ENCODE measurements at regions not wholly inside any gene's neighbourhood (a gene's known extent, or its start where the extent isn't known, plus 50 kb on each side); places are given as distances from the start of the nearest gene placed in this dataset.

- H3K9me3 Mint-ChIP-seq, result peaks cover 6 to 9% of the 10 kb centered on the region in 2 donors
- no peaks in the 10 kb centered on the region for H3K4me1 Mint-ChIP-seq
- H3K27me3 Mint-ChIP-seq, result no peaks in the 10 kb centered on the region
- H3K27ac Mint-ChIP-seq, result no peak overlapping the region
- no peak for DNase-seq
- H3K4me3 Mint-ChIP-seq, result no peak overlapping the region
- ATAC-seq, result no peak
Observed at GRCh38 chr20:6618051-6618450, 149.4 kb upstream of the BMP2 start.

DNA sequence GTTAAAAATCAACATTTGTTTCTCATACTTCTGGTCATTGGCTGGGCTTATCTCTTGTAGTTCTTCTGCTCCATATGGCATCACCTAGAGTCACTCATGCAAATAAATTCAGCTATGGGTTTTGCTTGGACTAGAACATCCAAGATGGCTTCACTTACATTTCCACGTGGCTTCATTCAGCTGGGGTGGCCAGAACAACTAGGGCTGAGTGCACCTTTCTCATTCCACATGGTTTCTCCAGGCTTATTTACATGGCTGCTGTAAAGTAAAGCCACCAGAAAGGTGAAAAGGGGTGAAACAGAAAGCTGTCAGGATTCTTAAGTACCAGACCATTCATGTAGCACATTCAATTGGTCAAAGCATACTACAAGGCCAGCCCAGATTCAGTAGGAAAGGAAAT is 151.1 kb upstream of the BMP2 start:
- Mint-ChIP-seq H3K4me1 (no peaks in the 10 kb centered on the region), H3K27ac (no peak overlapping the region), H3K9me3 (peaks cover 15 to 18% of the 10 kb centered on the region in 2 donors), H3K27me3 (no peaks in the 10 kb centered on the region), H3K4me3 (no peak overlapping the region)
- ATAC-seq (no peak), DNase-seq (no peak)

DNA sequence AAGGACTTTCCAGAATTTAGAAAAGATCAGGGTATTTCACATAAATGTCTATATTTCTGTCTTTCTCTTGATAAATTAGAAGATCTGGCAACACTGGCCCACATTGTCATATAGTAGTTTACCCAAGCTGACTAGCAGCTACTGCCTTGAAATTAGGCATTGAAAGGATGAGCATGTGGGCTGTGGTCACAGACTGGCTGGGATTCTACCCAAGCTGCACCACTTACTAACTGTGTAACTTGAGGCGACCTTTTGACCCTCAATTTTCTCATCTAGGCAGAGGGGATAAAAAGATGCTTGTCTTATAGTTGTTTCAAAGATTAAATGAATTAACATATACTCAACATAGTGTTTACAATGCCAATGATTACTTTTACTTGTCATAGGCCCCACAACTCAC is 152.7 kb upstream of the BMP2 start:
- Mint-ChIP-seq H3K4me1 (no peaks in the 10 kb centered on the region), H3K9me3 (peaks cover 15 to 19% of the 10 kb centered on the region in 2 donors), H3K27me3 (no peaks in the 10 kb centered on the region), H3K4me3 (no peak overlapping the region), H3K27ac (no peak overlapping the region)
- DNase-seq, result no peak
- ATAC-seq, result no peak

DNA sequence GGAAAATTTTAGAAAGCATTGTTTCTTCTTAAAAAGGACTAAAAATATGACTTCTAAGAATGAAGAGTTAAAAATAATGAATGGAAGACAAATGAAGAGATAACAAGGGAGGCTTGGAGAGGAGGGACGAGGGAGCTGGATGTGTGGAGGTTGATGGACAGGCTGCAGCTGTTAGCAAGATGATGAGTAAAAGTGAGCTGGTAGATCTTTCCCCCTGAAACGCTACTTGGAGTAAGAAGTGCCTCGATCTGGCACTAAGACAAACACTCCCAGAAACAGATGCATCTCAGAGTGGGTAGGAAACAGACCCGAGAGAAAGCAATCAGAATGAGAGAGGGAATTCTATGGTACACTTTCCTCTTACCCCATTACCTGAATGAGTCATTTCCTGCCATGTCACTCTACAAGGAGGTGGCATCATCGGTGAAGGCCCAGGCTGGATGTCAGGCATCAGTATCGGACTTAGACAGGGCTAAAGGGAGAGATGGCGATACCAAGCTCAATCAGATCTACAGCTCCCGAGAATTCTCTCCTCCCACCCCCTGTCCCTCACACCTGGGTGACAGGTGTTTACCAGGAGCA is 154.1 kb upstream of the BMP2 start:
- no peak overlapping the region for H3K27ac Mint-ChIP-seq
- DNase-seq, result no peak
- H3K27me3 Mint-ChIP-seq, result no peaks in the 10 kb centered on the region
- no peaks in the 10 kb centered on the region for H3K4me1 Mint-ChIP-seq
- H3K4me3 Mint-ChIP-seq, result no peak overlapping the region
- no peak for ATAC-seq
- peaks cover 15 to 19% of the 10 kb centered on the region in 2 donors for H3K9me3 Mint-ChIP-seq

GRCh38 chr20:6612606-6612923 is 154.9 kb upstream of the BMP2 start:
- Mint-ChIP-seq H3K4me3 (no peak overlapping the region), H3K27ac (no peak overlapping the region), H3K4me1 (no peaks in the 10 kb centered on the region), H3K9me3 (peaks cover 15 to 19% of the 10 kb centered on the region in 2 donors), H3K27me3 (no peaks in the 10 kb centered on the region)
- no peak for DNase-seq
- ATAC-seq, result no peak

DNA sequence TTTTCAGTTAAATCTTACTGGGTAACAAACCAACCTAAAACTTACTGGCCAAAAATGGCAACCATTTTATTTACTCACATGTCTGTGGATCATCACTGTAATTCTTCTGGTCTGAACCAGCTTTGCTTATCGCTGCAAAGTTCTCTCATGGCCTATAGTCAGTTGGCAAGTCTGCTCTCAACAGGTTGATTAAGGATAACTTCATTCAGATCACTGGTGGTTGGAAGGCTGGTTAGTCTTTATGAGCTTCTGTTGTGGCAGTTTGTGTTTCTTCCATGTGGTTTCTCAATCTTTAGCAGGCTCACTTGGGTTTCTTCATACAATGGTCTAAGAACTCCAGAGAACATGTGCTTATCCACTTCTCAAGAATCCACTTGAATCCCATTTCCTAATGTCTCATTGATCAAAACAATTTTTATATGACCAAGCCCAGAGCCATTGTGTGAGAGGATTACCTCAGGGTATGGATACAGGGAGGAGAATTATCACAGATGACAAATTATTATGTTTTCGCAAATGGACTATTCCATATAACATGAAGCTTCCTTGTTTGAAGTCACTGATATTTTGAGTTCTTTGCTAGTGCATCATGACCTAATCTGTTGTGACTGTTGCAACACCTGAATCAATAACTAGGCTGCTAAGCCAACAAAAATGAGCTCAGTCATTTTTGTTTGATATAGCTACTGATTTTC is 155.4 kb upstream of the BMP2 start:
- no peak for ATAC-seq
- Mint-ChIP-seq H3K4me1 (no peaks in the 10 kb centered on the region), H3K27me3 (no peaks in the 10 kb centered on the region), H3K4me3 (no peak overlapping the region), H3K27ac (peak overlapping the region in 1 of 2 donors; percentile 91), H3K9me3 (peaks cover 15 to 19% of the 10 kb centered on the region in 2 donors)
- DNase-seq, result no peak

DNA sequence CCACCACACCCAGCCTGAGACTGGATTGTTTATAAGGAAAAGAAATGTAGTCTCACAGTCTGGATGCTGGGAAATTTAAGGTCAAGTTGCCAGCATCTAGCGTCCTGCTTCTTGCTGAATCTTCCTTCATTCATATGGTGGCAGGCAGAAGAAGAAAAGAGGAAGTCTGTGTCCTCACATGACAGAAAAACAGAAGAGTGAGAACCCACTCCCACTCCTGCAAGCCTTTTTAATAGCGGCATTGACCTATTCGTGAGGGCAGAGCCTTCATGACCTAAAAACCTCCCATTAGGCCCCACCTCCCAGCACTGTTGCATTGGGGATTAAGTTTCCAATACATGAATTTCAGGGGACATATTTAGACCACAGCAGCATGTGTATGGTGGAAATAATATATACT is 160.8 kb upstream of the BMP2 start:
- Mint-ChIP-seq H3K27ac (no peak overlapping the region), H3K9me3 (peaks cover 0 to 3% of the 10 kb centered on the region in 2 donors), H3K4me1 (no peaks in the 10 kb centered on the region), H3K27me3 (no peaks in the 10 kb centered on the region), H3K4me3 (no peak overlapping the region)
- no peak for DNase-seq
- ATAC-seq, result no peak

GRCh38 chr20:6605055-6605935 is 162.2 kb upstream of the BMP2 start:
- H3K4me3 Mint-ChIP-seq, result no peak overlapping the region

GRCh38 chr20:6604179-6604578 is 163.3 kb upstream of the BMP2 start:
- no peak for DNase-seq
- no peaks in the 10 kb centered on the region for H3K27me3 Mint-ChIP-seq
- H3K4me1 Mint-ChIP-seq, result no peaks in the 10 kb centered on the region
- no peak for ATAC-seq
- no peak overlapping the region for H3K4me3 Mint-ChIP-seq
- peaks cover 0 to 4% of the 10 kb centered on the region in 2 donors for H3K9me3 Mint-ChIP-seq
- no peak overlapping the region for H3K27ac Mint-ChIP-seq

More at GRCh38 chr20:6605055-6605935, 162.2 kb upstream of the BMP2 start:
- DNase-seq (no peak), ATAC-seq (no peak)
- H3K27me3 Mint-ChIP-seq, result no peaks in the 10 kb centered on the region
- H3K9me3 Mint-ChIP-seq, result no peaks in the 10 kb centered on the region
- no peaks in the 10 kb centered on the region for H3K4me1 Mint-ChIP-seq
- no peak overlapping the region for H3K27ac Mint-ChIP-seq

GRCh38 chr20:6599876-6600735 is 167.4 kb upstream of the BMP2 start:
- Mint-ChIP-seq H3K9me3 (peaks cover 0 to 4% of the 10 kb centered on the region in 2 donors), H3K27ac (no peak overlapping the region), H3K4me3 (no peak overlapping the region)

GRCh38 chr20:6595704-6596103 is 171.8 kb upstream of the BMP2 start:
- H3K9me3 Mint-ChIP-seq, result peaks cover 10 to 24% of the 10 kb centered on the region in 2 donors
- H3K27ac Mint-ChIP-seq, result no peak overlapping the region
- no peak for ATAC-seq
- no peak overlapping the region for H3K4me3 Mint-ChIP-seq
- H3K4me1 Mint-ChIP-seq, result no peaks in the 10 kb centered on the region
- no peak for DNase-seq
- no peaks in the 10 kb centered on the region for H3K27me3 Mint-ChIP-seq

More at GRCh38 chr20:6599876-6600735, 167.4 kb upstream of the BMP2 start:
- Mint-ChIP-seq H3K4me1 (no peaks in the 10 kb centered on the region), H3K27me3 (no peaks in the 10 kb centered on the region)
- DNase-seq, result no peak
- ATAC-seq, result no peak

DNA sequence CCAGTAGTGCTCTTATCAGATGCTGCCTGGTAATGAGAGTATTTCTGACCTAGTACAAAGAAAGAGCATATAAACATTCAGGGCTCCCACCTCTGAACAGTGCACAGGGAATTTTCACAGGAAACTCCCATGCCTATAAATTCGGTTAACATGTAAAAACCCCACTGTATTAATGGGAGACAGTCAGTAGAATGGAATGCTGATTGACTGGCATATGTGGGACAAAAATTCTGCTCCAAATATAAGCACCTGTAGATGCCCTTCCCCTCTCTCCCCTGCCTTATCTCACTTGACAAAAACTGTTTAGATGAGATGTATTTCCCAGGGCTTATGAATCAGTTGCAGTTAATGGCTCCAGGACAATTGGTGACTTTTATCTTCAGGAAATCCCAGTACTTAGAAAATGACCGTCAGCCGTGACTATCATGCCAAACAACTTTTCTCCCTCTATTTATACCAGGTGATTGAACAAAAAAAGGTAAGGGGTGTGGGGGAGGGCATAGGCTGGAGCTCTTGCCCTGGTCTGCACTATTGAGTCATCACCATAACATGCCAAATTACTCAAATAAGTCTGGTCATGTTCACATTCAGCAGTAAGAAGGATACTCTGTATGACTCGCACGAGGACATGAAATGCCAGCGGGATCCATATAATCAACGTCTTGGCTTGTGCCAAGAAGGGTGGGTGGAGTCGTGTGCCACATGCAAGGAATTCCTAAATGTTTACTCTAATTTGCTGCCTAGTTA is 176.4 kb upstream of the BMP2 start:
- Mint-ChIP-seq H3K4me1 (no peaks in the 10 kb centered on the region), H3K4me3 (no peak overlapping the region), H3K27me3 (no peaks in the 10 kb centered on the region), H3K9me3 (peaks cover 6 to 24% of the 10 kb centered on the region in 2 donors), H3K27ac (no peak overlapping the region)
- ATAC-seq (no peak), DNase-seq (no peak)

DNA sequence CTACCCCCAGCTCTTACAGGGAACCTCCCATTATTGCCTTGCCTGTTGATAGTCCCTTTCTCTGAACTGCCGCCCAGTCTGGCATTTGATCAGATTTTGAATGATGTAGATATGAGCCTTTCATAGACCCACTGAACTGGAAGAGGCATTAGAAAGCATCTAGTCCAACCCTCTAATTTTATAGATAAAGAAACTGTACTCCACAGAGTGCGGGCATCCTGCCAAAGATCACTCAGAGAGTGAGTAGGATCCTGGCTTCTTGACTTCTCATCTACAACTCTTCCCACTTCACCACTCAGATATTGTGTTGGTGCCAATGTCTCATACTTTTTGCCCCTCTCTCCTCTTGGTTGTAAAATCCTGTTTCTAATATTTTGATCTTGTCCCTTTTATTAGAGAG is 179.2 kb upstream of the BMP2 start:
- Mint-ChIP-seq H3K4me3 (no peak overlapping the region), H3K27ac (no peak overlapping the region), H3K4me1 (no peaks in the 10 kb centered on the region), H3K27me3 (no peaks in the 10 kb centered on the region), H3K9me3 (peaks cover 6 to 19% of the 10 kb centered on the region in 2 donors)
- no peak for ATAC-seq
- no peak for DNase-seq

- Mint-ChIP-seq H3K27me3 (no peaks in the 10 kb centered on the region), H3K27ac (no peak overlapping the region), H3K4me3 (no peak overlapping the region), H3K9me3 (peaks cover 0 to 5% of the 10 kb centered on the region in 2 donors), H3K4me1 (no peaks in the 10 kb centered on the region)
- ATAC-seq (no peak), DNase-seq (no peak)
Observed at GRCh38 chr20:6583134-6583738, 184.2 kb upstream of the BMP2 start.

Measured in stimulated activated naive CD8-positive, alpha-beta T cell treated with anti-CD3 and anti-CD28 coated beads, Interleukin-15, amount 100 ng/mL, for 72 hours (primary cell).